GM23338 (cell line): ENCODE measurements at regions not wholly inside any gene's neighbourhood (a gene's known extent, or its start where the extent isn't known, plus 50 kb on each side); places are given as distances from the start of the nearest gene placed in this dataset.

Experiments
- CREB1 ChIP-seq: fragments of 250-450 bp; sonication (Bioruptor Pico); IDR thresholded peaks from 2 replicates; pipeline ENCODE4 v1.5.0; 2020; ENCODE audit warnings: low read depth, mild to moderate bottlenecking, moderate library complexity
- EZH2 ChIP-seq: fragments of 200-600 bp; sonication (generic); IDR thresholded peaks from one replicate; pipeline ENCODE4 v1.8.0; 2017; ENCODE audit warnings: antibody characterized with exemption, mild to moderate bottlenecking, low read depth; ENCODE audit not compliant: unreplicated experiment
- EZH2phosphoT487 ChIP-seq: fragments of 200-600 bp; sonication (generic); IDR thresholded peaks from one replicate; pipeline ENCODE4 v1.8.1; 2018; ENCODE audit warnings: antibody characterized with exemption; ENCODE audit not compliant: unreplicated experiment
- POLR2AphosphoS5 ChIP-seq: IDR thresholded peaks from 2 replicates; pipeline ENCODE4 v1.6.1; 2016; ENCODE audit warnings: antibody characterized with exemption, low read depth
- STAT1 ChIP-seq: IDR thresholded peaks from one replicate; pipeline ENCODE4 v1.6.1; 2016; ENCODE audit warnings: antibody characterized with exemption; ENCODE audit not compliant: unreplicated experiment
- ZNF331 ChIP-seq: fragments of 250-450 bp; sonication (Bioruptor Pico); IDR thresholded peaks from 2 replicates; pipeline ENCODE4 v1.5.0; 2020; ENCODE audit warnings: low read depth, mild to moderate bottlenecking, moderate library complexity
- TF ChIP-seq, protein P1 (sequence below), 2 experiments: fragments of 200-600 bp in 1 of 2; sonication (generic) in 1 of 2; conservative IDR thresholded peaks; 2 replicates each; pipeline versions ENCODE4 v1.5.1 to v1.6.1; 2016 to 2017; ENCODE audit warnings: antibody characterized with exemption in 2 of 2, low read depth in 2 of 2, mild to moderate bottlenecking in 2 of 2, moderate library complexity in 1 of 2
- TF ChIP-seq, protein P2 (sequence below): IDR thresholded peaks from one replicate; pipeline ENCODE4 v1.6.1; 2018; ENCODE audit warnings: antibody characterized with exemption; ENCODE audit not compliant: unreplicated experiment

DNA sequence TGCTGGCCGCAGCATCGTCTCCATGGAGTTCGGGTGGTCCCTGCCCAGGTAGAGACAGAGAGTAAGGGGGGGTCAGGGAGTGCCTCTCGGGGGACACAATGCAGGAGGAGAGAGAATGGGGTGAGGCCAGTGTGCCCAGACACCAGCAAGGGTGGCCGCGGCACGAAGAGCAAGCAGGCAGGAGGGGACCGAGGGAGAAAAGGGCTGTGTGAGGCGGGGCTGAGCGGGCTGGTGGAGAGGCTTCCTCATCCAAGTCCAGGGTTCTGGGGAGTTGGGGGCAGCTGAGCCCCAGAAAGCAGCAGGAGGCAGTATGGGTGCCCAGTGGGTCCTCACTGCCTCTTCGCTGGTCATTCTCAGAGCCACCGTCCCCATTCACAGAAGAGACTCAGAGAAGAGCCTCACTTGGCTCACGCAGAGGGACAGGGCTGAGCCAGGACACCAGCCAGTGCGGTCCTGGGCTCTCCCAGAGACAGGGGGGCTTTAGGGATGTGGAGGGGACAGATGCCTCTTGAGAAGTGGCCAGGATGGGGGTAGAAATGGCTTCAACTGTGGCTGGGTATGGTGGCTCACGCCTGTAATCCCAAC is 78.9 kb downstream of the MICALL2 start:
- TF ChIP-seq, protein P1, sequence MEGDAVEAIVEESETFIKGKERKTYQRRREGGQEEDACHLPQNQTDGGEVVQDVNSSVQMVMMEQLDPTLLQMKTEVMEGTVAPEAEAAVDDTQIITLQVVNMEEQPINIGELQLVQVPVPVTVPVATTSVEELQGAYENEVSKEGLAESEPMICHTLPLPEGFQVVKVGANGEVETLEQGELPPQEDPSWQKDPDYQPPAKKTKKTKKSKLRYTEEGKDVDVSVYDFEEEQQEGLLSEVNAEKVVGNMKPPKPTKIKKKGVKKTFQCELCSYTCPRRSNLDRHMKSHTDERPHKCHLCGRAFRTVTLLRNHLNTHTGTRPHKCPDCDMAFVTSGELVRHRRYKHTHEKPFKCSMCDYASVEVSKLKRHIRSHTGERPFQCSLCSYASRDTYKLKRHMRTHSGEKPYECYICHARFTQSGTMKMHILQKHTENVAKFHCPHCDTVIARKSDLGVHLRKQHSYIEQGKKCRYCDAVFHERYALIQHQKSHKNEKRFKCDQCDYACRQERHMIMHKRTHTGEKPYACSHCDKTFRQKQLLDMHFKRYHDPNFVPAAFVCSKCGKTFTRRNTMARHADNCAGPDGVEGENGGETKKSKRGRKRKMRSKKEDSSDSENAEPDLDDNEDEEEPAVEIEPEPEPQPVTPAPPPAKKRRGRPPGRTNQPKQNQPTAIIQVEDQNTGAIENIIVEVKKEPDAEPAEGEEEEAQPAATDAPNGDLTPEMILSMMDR (conservative IDR thresholded peaks at IDR 0.05; ENCODE audit: low read depth in 2 of 2), result no peak
- TF ChIP-seq POLR2AphosphoS5 (no peak), EZH2 (no peak), EZH2phosphoT487 (no peak), STAT1 (no peak), CREB1 (CRISPR knock-in tag) (no peak), ZNF331 (CRISPR knock-in tag) (no peak)
- TF ChIP-seq, protein P2, sequence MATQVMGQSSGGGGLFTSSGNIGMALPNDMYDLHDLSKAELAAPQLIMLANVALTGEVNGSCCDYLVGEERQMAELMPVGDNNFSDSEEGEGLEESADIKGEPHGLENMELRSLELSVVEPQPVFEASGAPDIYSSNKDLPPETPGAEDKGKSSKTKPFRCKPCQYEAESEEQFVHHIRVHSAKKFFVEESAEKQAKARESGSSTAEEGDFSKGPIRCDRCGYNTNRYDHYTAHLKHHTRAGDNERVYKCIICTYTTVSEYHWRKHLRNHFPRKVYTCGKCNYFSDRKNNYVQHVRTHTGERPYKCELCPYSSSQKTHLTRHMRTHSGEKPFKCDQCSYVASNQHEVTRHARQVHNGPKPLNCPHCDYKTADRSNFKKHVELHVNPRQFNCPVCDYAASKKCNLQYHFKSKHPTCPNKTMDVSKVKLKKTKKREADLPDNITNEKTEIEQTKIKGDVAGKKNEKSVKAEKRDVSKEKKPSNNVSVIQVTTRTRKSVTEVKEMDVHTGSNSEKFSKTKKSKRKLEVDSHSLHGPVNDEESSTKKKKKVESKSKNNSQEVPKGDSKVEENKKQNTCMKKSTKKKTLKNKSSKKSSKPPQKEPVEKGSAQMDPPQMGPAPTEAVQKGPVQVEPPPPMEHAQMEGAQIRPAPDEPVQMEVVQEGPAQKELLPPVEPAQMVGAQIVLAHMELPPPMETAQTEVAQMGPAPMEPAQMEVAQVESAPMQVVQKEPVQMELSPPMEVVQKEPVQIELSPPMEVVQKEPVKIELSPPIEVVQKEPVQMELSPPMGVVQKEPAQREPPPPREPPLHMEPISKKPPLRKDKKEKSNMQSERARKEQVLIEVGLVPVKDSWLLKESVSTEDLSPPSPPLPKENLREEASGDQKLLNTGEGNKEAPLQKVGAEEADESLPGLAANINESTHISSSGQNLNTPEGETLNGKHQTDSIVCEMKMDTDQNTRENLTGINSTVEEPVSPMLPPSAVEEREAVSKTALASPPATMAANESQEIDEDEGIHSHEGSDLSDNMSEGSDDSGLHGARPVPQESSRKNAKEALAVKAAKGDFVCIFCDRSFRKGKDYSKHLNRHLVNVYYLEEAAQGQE, result no peak
